ENCODE measurements at regions not wholly inside any gene's neighbourhood (a gene's known extent, or its start where the extent isn't known, plus 50 kb on each side); places are given as distances from the start of the nearest gene placed in this dataset.
"Not testable (repeated sequence)": the region's sequence is repeated elsewhere in the genome, so short reads cannot be mapped to it uniquely, and the experiment has no call there.

DNA sequence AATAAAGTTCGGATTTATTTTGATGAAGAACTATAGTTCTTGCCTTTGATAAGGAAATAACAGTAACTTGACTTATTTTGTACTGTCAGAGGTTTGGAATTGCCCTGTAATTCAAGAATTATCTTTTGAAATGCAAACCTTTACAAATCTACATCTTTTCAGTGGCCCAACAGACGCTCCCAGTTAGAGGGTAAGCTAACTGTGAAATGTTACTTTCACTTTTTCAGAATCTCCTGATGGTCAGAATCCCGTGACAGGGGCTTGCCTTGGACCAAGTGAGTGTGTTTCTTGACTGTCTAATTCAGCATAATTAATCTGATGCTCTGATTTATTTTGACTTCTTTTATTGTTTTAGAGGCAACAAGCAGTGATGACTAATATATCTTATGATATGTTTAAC is 262.5 kb downstream of the PLOD2 start:
- DNase-seq: no peak

DNA sequence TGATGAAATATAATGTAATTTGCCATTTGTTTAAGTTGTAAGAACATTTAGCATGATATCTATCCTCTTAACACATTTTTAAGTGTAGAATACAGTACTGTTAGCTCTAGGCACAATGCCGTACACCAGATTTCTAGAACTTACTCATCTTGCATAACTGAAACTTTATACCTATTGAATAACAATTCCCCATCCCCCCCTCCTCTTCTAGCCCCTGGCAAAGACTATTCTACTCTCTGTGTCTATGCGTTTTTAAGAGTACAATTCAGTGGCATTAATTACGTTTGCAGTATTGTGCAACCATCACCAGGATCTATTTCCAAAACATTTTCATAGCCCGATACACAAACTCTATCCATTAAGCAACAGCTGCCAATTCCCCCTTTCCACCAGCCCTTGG is 261.7 kb downstream of the PLOD2 start:
- no peak for DNase-seq

DNA sequence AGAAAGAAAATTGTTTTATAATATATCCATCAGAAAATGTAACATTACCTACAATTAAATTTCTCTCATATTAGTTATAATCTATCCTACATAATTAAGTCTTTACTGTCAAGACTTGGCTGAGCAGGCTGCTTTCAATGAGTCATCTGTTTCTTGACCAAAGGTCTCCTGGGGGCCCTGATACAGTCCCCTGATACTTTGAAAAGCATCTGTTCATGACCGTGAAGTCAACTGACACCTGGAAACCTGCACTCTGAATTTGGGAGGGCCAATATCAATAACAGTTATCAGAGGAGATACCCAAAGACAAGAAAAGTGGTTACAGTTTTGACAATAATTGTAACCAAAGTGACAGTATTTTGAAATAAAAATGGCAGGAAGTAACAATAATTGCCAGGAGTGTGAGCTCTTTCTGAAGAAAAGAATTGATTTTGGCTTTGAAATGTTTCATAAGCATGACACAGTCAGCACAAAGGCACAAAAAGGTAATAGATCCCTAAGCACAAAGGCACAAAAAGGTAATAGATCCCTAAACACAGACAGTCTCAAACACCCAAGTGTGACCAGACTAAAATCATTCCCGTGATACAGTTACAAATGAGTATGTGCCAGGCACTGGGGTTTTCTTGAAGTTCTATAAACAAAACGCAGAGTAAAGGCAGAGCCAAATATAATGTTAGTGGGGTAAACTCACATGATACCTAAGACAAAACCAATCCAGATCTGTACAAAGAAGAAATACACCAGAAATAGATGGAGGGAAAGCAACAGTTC is 260.7 kb downstream of the PLOD2 start:
- DNase-seq: no peak

DNA sequence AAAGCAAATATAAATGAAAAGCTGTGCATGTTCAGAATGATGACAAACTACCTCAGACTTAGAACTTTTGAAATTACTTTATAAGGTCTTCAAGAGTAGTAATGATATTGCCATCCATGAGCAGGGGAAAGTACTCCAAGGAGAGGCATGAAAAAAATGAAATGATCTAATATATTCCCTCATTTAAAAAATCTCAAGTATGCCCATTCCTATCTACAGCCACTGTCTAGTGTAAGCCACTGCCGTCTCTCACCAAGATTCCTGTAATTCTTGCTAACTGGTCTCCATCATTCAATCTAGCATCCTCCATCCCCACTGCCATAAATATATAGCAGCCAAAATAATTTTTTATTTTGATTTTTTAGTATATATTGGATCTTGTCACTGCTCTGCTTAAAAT is 258.8 kb downstream of the PLOD2 start:
- no peak for DNase-seq

DNA sequence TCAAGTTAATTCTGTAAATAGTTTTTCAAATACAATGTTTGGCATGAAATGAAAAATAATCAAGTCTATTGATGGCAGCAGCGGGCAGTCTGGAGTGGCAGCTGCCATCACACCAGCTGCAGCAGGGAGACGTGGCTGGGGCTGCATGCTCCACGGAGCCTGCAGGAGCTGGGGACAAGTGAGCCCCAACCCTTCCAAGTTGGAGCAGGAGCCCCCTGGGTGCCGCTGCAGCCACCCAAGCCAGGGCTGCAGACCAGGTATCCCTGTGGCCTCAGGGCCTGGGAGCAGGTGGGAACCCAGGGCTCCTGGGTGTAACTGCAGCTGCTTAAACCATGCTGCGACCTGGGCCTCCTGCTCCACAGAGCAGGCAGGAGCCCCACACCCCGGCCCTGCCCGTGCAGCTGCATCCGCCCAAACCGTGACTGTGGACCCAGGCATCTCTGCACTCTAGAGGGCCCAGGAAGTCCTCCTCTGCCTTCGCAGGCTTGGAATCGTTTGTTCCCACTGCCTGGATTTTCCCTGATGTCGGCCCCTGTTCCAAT is 257.4 kb downstream of the PLOD2 start:
- DNase-seq: no peak

DNA sequence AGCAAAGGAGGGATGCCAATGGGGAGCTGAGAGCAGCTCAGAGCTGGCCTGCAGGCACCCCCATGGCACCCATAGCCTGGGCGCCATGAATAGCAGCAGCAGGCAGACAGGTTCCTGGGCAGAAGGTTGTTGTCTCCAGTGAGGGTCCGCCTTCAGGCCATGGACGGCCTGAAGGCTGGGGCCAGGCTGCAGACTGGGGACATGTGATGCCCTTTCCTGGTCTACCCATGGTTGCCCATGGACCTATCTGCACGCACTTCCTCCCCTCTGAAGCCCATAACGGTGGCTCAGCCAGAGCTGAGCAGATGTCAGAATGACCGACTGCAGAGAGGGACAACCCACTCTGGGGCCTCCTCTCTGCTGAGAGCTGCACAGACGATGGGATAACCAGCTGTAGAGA is 256.8 kb downstream of the PLOD2 start:
- no peak for DNase-seq

DNA sequence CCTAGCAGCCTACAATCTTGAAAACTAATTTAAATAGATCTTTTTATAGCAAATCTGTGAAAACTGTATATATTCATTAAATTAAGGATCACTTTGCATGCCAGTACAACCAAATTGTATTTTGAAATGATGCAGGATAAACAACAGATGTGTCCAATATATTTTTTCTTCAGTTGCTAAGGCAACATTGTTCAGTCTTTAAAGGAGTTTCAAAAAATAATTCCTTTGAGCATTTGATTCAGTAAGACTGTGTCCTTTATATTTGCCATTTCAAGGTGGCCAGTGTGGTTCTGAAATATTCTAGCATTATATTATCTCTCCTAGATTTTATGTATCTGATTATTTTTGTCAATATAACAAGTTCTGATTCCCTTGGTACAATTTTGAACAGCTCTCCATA is 254.7 kb downstream of the PLOD2 start:
- DNase-seq: no peak

DNA sequence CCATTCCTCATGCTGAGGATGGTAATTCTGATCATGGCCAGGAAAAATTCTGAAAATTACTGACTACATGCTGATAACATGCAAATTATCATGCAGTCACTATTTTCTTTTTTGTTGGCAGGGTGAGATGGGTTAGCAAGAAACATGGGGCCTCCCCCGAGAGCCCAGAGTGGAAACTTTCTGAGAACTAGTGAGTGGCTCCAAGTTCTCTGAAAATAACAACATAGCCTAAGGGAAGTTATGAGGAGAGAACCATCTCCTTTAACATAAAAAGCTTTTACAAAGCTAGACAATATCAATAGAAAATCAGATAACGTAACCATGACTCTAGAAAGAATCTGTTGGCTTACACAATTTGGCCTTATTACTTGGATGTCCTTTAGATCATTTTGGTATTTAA is 254.2 kb downstream of the PLOD2 start:
- no peak for DNase-seq

DNA sequence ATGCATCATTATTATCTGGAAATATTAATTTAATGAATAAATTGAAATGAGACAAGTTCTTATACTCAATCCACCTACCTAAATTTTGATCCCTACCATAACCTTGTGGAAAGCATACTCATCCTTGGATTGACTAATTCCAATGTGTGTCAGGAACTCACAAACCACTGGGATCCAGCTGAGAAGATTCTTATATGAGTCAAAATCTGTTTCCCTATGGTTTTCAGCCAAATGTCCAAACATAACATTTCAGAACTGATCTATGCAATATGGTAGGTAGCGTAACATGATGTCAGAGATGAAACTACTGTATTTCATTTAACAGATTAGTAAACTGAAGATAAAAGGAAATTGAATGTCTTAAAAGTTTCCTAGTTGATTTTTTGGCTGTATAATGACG is 250.0 kb downstream of the PLOD2 start:
- DNase-seq: no peak

DNA sequence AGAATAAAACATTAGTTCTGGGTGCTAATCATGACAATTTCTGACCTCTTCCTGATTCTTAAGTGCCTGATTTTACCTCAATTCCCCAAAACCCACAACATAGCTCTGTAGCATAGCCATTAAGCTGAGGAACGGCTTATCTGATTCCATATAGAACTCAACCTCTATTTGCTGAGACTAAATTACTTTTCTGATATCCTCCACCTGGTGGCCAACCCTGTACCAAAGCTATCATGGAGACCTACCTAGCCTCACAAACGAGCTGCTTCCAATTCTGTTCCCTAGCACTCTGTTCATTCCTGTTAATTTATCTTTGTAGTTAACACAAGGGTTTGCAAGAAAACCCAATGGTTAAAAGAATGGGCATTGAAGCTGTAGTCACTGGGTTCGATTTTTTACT is 245.2 kb downstream of the PLOD2 start:
- DNase-seq: no peak

DNA sequence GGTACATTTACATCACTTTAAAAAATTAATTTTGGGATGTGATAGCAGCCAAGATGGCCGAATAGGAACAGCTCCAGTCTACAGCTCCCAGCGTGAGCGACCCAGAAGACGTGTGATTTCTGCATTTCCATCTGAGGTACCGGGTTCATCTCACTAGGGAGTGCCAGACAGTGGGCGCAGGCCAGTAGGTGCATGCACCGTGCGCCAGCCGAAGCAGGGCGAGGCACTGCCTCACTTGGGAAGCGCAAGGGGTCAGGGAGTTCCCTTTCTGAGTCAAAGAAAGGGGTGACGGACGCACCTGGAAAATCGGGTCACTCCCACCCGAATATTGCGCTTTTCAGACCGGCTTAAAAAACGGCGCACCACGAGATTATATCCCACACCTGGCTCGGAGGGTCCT is 233.2 kb downstream of the PLOD2 start:
- DNase-seq: not testable (repeated sequence)

DNA sequence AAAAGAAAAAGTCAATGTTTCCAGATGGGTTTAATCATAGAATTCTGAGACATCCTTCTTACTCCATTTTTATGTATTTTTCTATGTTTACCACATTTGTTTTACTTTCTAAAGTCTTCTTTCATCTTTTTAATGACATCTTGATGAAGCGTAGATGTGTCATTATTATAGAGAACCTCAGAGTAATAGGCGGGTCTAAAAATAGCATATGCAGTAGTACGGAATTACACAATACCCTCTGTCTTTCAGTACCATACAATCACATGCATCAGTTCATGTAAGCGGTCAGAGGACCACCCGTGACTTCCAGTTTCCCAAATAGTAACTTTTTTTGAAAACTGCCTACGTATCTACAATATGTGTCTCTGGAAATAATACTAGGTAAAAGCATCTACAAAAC is 224.0 kb downstream of the PLOD2 start:
- DNase-seq: no peak

DNA sequence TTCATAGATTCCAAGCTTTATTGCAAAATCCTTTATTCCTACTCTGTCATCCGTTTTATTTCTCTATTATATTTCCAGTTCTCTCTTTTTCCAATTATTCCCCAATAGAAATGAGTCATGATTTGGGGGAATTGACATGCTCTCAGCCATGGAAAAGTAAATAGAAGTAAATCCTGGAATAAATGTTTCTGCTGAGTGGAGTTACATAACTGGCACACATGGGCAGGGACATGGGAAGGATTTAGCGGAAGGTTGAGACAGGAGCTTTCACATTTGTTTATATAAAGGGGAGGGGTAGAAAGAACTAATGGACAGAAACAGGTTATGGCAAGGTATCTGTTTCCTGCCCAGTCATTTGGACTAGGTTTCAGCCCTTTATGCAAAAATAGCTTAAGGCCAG is 221.6 kb downstream of the PLOD2 start:
- DNase-seq: no peak

DNA sequence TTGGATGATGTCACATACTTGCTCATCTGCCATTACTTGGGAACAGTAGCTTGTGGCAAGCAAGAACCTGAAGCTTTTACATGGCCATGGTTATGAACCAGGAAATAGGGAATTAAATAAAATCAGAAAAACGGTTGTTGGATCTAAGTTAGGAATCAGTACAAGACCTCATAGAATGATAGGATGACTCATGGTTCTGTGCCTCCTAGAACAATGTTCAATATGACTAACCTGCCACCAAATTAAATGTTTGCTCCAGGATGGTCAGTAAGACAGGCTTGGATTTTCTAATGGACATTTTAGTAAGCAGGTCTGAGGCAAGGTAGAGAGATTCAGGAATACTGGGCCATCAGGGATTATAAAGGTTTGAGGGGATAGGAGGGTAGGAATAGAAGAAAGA is 218.9 kb downstream of the PLOD2 start:
- DNase-seq: no peak

DNA sequence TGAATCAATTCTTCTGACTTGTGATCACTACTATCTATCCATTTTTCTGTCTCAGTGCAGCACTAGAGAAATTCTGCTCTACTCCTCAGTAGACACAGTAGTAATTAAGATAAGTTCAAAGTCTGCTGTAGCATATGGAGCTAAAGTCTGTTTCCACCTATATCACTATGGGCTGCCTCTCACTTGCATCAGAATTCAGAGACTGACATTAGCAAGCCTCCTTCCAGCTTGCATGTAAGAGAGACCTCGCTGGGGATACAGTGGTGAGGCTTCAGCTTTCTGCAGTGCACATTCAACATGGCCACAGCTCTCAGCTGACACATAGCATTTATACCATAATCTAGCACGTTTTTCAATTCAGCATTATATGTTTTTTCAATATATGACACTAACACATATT is 217.0 kb downstream of the PLOD2 start:
- DNase-seq: no peak

DNA sequence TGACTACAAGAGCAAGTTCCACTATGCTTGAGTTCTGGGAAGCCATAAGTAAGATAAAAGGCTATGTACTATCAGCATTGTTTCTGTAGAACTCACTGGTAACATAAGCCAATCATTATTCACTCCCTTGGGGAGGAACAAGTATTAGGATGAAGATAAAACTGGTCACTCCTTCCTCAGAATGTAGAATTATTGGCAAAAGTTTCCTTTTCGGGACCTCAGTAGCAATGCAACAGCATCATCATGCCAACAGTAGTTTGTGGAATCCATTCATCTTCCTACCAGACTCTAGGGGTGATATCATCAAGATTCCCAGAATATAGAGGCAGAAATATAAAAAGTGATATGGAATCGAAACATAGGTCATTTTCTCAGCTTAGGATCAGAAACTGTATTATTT is 209.5 kb downstream of the PLOD2 start:
- DNase-seq: no peak

DNA sequence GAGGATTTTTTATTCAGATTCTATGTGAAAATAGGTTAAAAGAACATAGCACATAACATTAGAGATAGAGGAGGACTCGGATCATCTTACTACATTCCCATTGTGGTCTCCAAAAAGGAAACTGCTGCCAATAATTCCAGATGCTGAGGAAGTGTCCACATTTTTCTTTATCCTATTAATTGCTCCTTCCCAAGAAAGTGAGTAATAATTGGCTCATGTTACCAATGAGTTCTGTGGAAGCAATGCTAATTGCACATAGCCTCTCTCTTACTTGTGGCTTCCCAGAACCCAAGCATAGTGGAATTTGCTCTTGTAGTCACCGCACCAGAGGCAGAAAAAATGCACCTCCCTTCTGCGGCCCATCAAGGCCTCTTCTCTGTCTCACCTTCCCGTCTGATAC is 208.4 kb downstream of the PLOD2 start:
- no peak for DNase-seq

DNA sequence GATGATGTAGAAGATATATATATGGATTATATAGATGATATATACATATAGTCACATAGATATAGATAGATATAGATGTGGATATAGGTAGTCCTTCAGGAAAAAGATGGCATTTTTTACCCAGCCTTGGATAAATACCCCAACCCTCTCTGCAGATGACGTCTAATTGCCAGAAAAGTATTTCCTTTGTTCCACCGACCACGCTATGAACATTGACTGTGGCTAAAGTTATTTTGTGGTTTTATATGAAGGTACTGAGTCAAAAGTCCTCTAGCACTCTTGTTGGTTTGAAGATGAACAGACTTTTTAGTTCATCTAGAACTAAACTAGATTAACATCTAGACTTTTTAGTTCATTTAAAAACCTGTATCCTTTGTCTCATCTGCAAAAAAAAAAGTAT is 207.7 kb downstream of the PLOD2 start:
- DNase-seq: no peak

DNA sequence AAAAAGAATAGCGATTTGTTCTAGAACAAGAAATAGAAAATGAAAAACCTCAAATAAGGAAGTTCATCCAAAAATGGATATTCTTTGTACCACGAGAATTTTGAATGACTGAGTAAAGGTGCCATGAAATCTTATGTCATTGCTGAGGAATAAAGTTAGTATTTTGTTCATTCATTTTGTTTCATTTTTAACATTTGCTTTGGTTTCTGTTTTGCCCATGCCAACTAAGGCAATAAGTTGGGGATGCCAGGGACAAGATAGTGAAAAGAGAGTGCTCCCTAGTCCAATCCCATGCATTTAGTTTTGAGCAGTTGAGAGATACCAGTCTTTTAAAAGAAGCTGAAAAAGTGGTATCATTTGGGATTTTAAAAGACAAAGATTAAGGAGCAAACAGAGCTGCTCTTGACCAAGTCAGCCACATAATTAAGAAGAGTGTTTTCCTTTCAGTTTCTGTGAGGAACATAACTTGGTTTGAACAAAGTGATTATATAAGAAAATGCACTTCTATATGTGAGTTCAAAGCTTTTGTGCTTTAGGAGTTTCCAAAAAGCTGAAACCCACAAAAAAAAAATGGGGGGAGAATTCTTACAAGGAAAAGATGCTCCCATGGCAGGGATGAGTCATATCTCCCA is 201.4 kb downstream of the PLOD2 start:
- no peak for DNase-seq

DNA sequence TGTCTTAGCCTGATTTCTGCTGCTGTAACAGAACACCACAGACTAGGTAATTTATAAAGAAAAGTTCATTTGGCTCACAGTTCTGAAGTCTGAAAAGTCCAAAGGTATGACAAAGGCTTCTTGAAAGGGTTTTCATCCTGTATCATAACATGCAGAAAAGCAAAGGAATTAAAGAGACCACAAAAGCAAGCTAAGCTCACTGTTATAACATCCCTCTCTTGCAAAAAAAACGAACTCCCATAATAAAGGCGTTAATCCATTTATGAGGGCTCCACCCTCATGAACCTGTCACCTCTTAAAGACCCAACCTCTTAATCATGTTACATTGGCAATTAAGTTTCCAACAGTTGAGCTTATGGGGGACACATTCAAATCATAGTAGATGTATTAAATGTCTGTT is 197.9 kb downstream of the PLOD2 start:
- no peak for DNase-seq

DNA sequence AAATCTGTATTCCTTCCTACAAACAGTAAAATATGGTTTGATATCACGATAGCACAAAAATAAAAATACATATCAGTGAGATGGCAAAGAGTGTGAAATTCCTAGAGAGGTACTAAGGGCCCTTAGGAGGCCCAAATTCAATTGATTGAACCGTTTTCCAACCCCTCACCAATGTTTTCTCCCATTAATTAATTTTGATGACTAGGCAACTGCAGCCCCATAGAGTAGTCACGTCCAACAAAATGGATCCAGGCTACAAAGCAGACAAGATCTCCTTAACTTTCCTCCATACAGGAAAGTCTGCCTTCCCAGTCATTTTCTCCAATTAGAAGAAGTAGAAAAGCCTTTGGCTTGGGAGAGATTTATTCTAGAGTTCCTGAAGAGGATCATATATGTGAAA is 193.9 kb downstream of the PLOD2 start:
- DNase-seq: no peak

DNA sequence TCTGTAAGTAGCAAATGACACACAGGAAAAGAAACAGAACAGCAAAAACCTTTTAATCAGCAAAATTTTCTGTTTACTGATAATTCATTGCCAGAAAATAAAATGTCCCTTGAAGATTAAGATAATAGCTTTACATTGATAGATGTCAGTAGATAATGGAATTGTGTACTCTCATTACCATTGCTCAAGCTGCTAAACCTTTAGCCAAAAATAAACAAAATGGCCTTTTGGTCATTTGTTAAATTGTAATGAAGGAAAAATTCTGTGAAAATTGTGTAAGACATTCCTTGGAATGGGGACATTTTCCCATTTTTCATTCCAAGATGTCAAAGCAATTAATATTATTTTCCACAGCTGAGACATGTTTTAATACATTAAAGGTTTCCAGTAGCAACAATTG is 189.8 kb downstream of the PLOD2 start:
- DNase-seq: no peak

DNA sequence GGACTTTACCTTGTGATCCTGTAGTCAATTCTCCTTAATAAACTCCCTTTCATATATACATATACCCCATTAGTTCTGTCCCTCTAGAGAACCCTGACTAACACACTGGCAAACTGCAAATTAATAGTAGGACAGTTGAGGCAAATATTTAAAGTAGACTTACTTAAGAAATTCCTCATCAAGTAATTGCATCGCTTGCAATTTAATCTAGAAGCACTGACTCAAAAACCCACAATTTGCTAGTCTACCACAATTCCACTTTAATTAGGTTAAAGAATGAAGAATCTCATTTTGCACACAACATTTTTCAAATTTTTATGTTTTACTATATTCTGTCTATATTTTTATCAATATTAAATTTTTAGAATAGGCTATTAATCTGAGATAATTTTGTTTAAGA is 188.1 kb downstream of the PLOD2 start:
- DNase-seq: no peak
